K562 (cell line): ENCODE measurements at regions not wholly inside any gene's neighbourhood (a gene's known extent, or its start where the extent isn't known, plus 50 kb on each side); places are given as distances from the start of the nearest gene placed in this dataset.

ENCODE experiments used
- ATAC-seq: fragments of 200-7000 bp; cut with Tn5 transposase; 3 replicates; pipeline ENCODE4 v1.9.1; 2020; ENCODE audit warnings: moderate library complexity
- BruUV-seq: library from RNA; stranded (reverse); fragments of 400-500 nt; replicated peaks from 2 replicates; lab custom pipeline; 2021; lab: Mats Ljungman, UMichigan
- CTCF ChIA-PET: fragments of 300-600 bp; formaldehyde crosslinking; extraction: SDS; loops from one replicate; lab custom pipeline; 2021; ENCODE audit warnings: low intra/inter-chr PET ratio; lab: Yijun Ruan, JAX
- POLR2A ChIA-PET: fragments of 300-600, 350-650 bp; sonication (Branson Sonifier 250); formaldehyde crosslinking; extraction: SDS; loops from one replicate; lab custom pipeline; 2021; ENCODE audit warnings: antibody characterized with exemption, inconsistent platforms; lab: Yijun Ruan, JAX
- DNase-seq, 4 experiments: peaks; one replicate each; pipeline versions ENCODE4 v3.0.0 to v3.0.0-alpha.2; 2011 to 2018; ENCODE audit warnings: low spot score in 3 of 4, mixed read lengths in 3 of 4; ENCODE audit errors: extremely low read depth in 1 of 4
- FAIRE-seq: peaks from 2 replicates; lab custom pipeline; 2011; peaks lifted over from hg19 to GRCh38; lab: Jason Lieb, UNC
- H2AFZ ChIP-seq: 2 replicates; pipeline ENCODE4 v1.6.0; 2011; ENCODE audit warnings: low read depth, low read length, control low read depth, inconsistent platforms
- H3K27ac ChIP-seq: fragments of 200-600 bp; 3 replicates; pipeline ENCODE4 v1.8.0; 2011; ENCODE audit warnings: low read depth, mild to moderate bottlenecking, control low read depth, inconsistent platforms, low read length, moderate library complexity, mixed read lengths; ENCODE audit errors: extremely low read depth
- H3K27me3 ChIP-seq, 2 experiments: fragments of 300-600 bp in 1 of 2; 2 replicates in 1 of 2; 3 replicates in 1 of 2; pipeline versions ENCODE4 v1.6.0 to v1.8.0; 2011; ENCODE audit warnings: inconsistent platforms in 2 of 2, low read length in 2 of 2, mild to moderate bottlenecking in 1 of 2, mixed read lengths in 1 of 2, moderate library complexity in 1 of 2; ENCODE audit not compliant: control insufficient read depth in 2 of 2, insufficient read depth in 2 of 2
- H3K36me3 ChIP-seq: fragments of 300-600 bp; 3 replicates; pipeline ENCODE4 v1.8.0; 2011; ENCODE audit warnings: mild to moderate bottlenecking, low read length, inconsistent platforms; ENCODE audit not compliant: control insufficient read depth, insufficient read depth
- H3K4me1 ChIP-seq, 2 experiments: fragments of 200-600 bp in 1 of 2; replicated peaks in 1 of 2; 2 replicates in 1 of 2; 3 replicates in 1 of 2; pipeline versions ENCODE4 v1.5.1 to v1.8.0; 2011; ENCODE audit warnings: inconsistent platforms in 2 of 2, low read length in 2 of 2, mild to moderate bottlenecking in 1 of 2, mixed read lengths in 1 of 2, moderate library complexity in 1 of 2; ENCODE audit not compliant: control insufficient read depth in 2 of 2, insufficient read depth in 2 of 2
- H3K4me2 ChIP-seq: 2 replicates; pipeline ENCODE4 v1.6.1; 2011; ENCODE audit warnings: low read length, control low read depth, inconsistent platforms, mixed read lengths; ENCODE audit not compliant: insufficient read depth
- H3K4me3 ChIP-seq: fragments of 200-600 bp; sonication (generic), shearing (Covaris generic); 2 replicates; pipeline ENCODE4 v1.5.1; 2016; ENCODE audit warnings: control low read depth, inconsistent platforms
- H3K79me2 ChIP-seq: fragments of 200-600 bp; 3 replicates; pipeline ENCODE4 v1.8.0; 2011; ENCODE audit warnings: low read length, inconsistent platforms; ENCODE audit not compliant: control insufficient read depth, insufficient read depth
- H3K9ac ChIP-seq, 2 experiments: 2 replicates each; pipeline versions ENCODE4 v1.6.0 to v1.6.1; 2011; ENCODE audit warnings: low read depth in 2 of 2, low read length in 2 of 2, control low read depth in 1 of 2, inconsistent platforms in 1 of 2, mild to moderate bottlenecking in 1 of 2, mixed read lengths in 1 of 2; ENCODE audit not compliant: insufficient read depth in 1 of 2
- H3K9me1 ChIP-seq: one replicate; pipeline ENCODE4 v1.6.0; 2011; ENCODE audit warnings: inconsistent platforms, mild to moderate bottlenecking, low read length, moderate library complexity; ENCODE audit not compliant: control insufficient read depth, insufficient read depth
- H3K9me3 ChIP-seq: replicated peaks from 2 replicates; pipeline ENCODE4 v1.5.1; 2011; ENCODE audit warnings: low read depth, low read length, inconsistent platforms; ENCODE audit not compliant: control insufficient read depth, insufficient read depth
- H4K20me1 ChIP-seq: replicated peaks from 2 replicates; pipeline ENCODE4 v1.6.1; 2011; ENCODE audit warnings: low read length, inconsistent platforms, mixed read lengths; ENCODE audit not compliant: control insufficient read depth, insufficient read depth
- C11orf30 ChIP-seq: fragments of 450-650 bp; IDR thresholded peaks from 2 replicates; pipeline ENCODE4 v1.6.1; 2016; ENCODE audit warnings: low read depth, mild to moderate bottlenecking
- ERF ChIP-seq: fragments of 450-650 bp; formaldehyde crosslinking; IDR thresholded peaks from 2 replicates; pipeline ENCODE4 v1.4.0; 2020; ENCODE audit warnings: mild to moderate bottlenecking, mixed read lengths
- GABPB2 ChIP-seq: fragments of 250-450 bp; sonication (Bioruptor Pico); conservative IDR thresholded peaks from 2 replicates; pipeline ENCODE4 v1.5.1; 2021; ENCODE audit warnings: mild to moderate bottlenecking
- MAFG ChIP-seq: fragments of 450-650 bp; conservative IDR thresholded peaks from 2 replicates; pipeline ENCODE4 v1.6.1; 2016; ENCODE audit warnings: missing genetic modification characterization, missing compliant biosample characterization
- TARDBP ChIP-seq: fragments of 450-650 bp; IDR thresholded peaks from 2 replicates; pipeline ENCODE4 v1.6.1; 2016
- ZNF184 ChIP-seq: sonication (generic); formaldehyde crosslinking; IDR thresholded peaks from 2 replicates; pipeline ENCODE4 v1.5.0; 2020; ENCODE audit warnings: missing genetic modification reagents
- ZNF316 ChIP-seq: fragments of 450-650 bp; IDR thresholded peaks from 2 replicates; pipeline ENCODE4 v1.6.1; 2016
- WGBS: fragments of 100-300 bp; shearing (Covaris generic); methylation state at CpG from one replicate; pipeline ENCODE4 v1.1.6; 2016; ENCODE audit warnings: low coverage, mixed read lengths; ENCODE audit not compliant: insufficient coverage; ENCODE audit errors: missing lambda C conversion rate; 5-methylcytosine and 5-hydroxymethylcytosine counted together
- in situ Hi-C: fragments of 300-500 bp; cut with MboI; formaldehyde crosslinking; loops from 4 replicates; pipeline ENCODE4 v1.15.0; 2018; ENCODE audit warnings: inconsistent platforms, mixed read lengths
- intact Hi-C: fragments of 100-400 bp; cut with micrococcal nuclease; formaldehyde crosslinking; loops from 2 replicates; pipeline ENCODE4 v1.14.2; 2022

DNA sequence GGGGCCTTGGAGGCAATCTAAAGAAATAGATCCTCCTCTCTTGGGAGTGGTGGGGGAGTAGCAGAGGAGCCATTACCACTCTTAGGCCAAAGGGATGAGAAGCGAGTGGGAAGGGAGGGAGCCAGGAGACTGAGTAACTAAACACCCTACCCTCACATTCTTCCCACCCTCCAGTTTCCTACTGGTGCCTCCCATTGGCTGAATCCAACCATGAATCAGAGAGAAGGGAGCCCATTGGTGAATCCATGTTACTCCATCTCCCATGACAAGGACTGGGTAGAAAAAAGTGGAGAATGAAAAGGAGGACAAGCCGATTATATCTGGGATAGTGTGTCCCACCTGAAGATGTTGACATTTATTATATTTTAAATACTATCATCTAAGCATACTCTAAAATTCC lies 76.8 kb upstream of the LHX5 start (continued):
- TF ChIP-seq ERF (CRISPR knock-in tag), result no peak

DNA sequence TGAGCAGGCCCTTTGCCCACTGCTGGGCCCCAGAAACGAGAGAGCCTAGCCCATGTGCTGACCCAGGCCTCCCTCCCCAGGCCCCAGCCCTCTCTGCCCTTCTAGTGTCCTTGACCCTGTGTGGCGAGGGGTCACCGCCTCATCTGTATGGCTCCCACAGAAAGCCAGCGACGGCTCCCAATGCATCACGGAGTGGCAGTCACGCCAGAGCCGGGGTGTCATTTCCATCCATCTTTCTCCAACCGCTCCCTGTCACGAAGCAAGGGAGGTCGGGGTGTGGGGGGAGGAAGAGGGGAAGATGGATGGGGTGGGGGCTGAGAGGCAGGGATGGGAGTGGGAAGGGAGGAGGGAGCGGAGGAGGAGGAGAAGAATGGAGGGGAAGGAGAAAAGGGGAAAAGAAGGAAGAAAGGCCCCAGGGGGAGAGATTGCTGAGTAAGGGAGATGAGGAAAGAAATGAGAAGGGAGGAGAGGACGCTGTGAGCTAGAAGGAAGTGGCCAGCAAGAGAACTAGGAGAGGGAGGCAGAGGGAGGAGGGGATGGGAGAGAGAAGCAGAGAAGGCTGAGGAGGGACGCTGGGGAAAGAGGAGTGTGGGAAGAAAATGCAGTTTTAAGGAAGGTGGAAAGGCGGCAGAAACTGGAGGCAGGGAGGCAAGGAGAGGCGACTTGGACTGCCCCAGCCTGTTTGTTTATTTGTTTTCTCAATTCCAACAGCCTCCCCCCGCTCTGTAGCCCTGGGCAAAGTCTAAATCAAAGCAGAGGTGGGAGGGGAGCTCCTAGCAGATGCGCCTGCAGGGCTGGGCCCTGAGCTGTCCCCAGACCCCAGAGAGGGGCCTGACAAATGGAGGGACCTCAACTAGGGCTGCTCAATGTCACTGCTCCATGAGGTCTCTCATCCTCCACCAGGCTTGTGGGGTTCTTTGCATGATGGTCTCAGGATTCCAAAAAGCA lies 75.5 kb upstream of the LHX5 start:
- H3K36me3 ChIP-seq, result no peaks in the 10 kb centered on the region
- TF ChIP-seq MAFG (tag) (peak; percentile 68), C11orf30 (peak; percentile 63; the same call in 1 of the 2 replicates), GABPB2 (CRISPR knock-in tag) (no peak), TARDBP (no peak), ZNF316 (peak; percentile 58), ZNF184 (no peak)
- TF ChIP-seq, all 486 proteins: peak for 3
- peaks cover 1% of the 10 kb centered on the region; the same call in 1 of the 2 replicates for H3K9me3 ChIP-seq
- peaks cover 13% of the 10 kb centered on the region in 2 experiments for H3K27me3 ChIP-seq
- no peak overlapping the region for H2AFZ ChIP-seq
- no peak overlapping the region for H3K4me2 ChIP-seq
- CTCF ChIA-PET, result no interaction called here
- intact Hi-C loops, result no loop called here
- no peak overlapping the region for H3K9ac ChIP-seq
- H3K79me2 ChIP-seq, result no peaks in the 10 kb centered on the region
- no peaks in the 10 kb centered on the region for H3K9me1 ChIP-seq
- 4% methylated on average over 16 of the region's 18 CpGs for WGBS
- H3K4me1 ChIP-seq, result no peaks in the 10 kb centered on the region
- in situ Hi-C loops, result no loop called here
- no TSS peak for BruUV-seq
- POLR2A ChIA-PET, result no interaction called here
- H3K27ac ChIP-seq, result no peak overlapping the region
- FAIRE-seq (no peak), ATAC-seq (no peak), DNase-seq (no peak)
- no peaks in the 10 kb centered on the region for H4K20me1 ChIP-seq
- H3K4me3 ChIP-seq, result no peak overlapping the region
